Right atrium auricular region (tissue), 2 donors: ENCODE measurements at regions not wholly inside any gene's neighbourhood (a gene's known extent, or its start where the extent isn't known, plus 50 kb on each side); places are given as distances from the start of the nearest gene placed in this dataset.

ENCODE experiments used
- DNase-seq: peaks from one replicate; pipeline ENCODE4 v3.0.0-alpha.2; 2019; ENCODE audit warnings: low spot score
- H3K27ac ChIP-seq, 2 donors: fragments of 200-600 bp; sonication (generic); 1 replicate in 1 of 2; 2 replicates in 1 of 2; pipeline ENCODE4 v1.5.1; 2016 to 2019
- H3K27me3 ChIP-seq, 2 donors: fragments of 200-600 bp; sonication (generic); one replicate each; pipeline versions ENCODE4 v1.5.1 to v1.6.0; 2017 to 2019
- H3K36me3 ChIP-seq: fragments of 200-600 bp; sonication (generic); one replicate; pipeline ENCODE4 v1.5.1; 2016
- H3K4me1 ChIP-seq, 2 donors: fragments of 200-600 bp; sonication (generic); one replicate each; pipeline versions ENCODE4 v1.5.1 to v1.6.0; 2017 to 2019
- H3K4me3 ChIP-seq, 2 donors: fragments of 200-600 bp; sonication (generic); 1 replicate in 1 of 2; 2 replicates in 1 of 2; pipeline ENCODE4 v1.5.1; 2017 to 2019; ENCODE audit warnings: mild to moderate bottlenecking in 1 of 2, moderate library complexity in 1 of 2
- H3K9me3 ChIP-seq, 2 donors: fragments of 200-600 bp; sonication (generic); one replicate each; pipeline ENCODE4 v1.5.1; 2019
- TF ChIP-seq, protein P1 (sequence below), 2 donors: fragments of 200-600 bp; sonication (generic); IDR thresholded peaks; one replicate each; pipeline ENCODE4 v1.5.1; 2019; ENCODE audit warnings: antibody characterized with exemption in 2 of 2

GRCh38 chrX:15918003-15918402, 63.4 kb upstream of the AP1S2 start:
- Histone ChIP-seq H3K27me3 (no peaks in the 10 kb centered on the region), H3K9me3 (peaks cover 0 to 6% of the 10 kb centered on the region in 2 donors), H3K27ac (no peak overlapping the region), H3K4me3 (no peak overlapping the region), H3K4me1 (peaks cover 0 to 4% of the 10 kb centered on the region in 2 donors), H3K36me3 (no peaks in the 10 kb centered on the region)
- TF ChIP-seq, protein P1, sequence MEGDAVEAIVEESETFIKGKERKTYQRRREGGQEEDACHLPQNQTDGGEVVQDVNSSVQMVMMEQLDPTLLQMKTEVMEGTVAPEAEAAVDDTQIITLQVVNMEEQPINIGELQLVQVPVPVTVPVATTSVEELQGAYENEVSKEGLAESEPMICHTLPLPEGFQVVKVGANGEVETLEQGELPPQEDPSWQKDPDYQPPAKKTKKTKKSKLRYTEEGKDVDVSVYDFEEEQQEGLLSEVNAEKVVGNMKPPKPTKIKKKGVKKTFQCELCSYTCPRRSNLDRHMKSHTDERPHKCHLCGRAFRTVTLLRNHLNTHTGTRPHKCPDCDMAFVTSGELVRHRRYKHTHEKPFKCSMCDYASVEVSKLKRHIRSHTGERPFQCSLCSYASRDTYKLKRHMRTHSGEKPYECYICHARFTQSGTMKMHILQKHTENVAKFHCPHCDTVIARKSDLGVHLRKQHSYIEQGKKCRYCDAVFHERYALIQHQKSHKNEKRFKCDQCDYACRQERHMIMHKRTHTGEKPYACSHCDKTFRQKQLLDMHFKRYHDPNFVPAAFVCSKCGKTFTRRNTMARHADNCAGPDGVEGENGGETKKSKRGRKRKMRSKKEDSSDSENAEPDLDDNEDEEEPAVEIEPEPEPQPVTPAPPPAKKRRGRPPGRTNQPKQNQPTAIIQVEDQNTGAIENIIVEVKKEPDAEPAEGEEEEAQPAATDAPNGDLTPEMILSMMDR (IDR thresholded peaks at IDR 0.05), result no peak
- DNase-seq, result no peak

GRCh38 chrX:15916704-15917084, 62.1 kb upstream of the AP1S2 start:
- Histone ChIP-seq H3K27ac (no peak overlapping the region), H3K4me1 (peaks cover 0 to 4% of the 10 kb centered on the region in 2 donors), H3K4me3 (no peak overlapping the region), H3K9me3 (peaks cover 0 to 6% of the 10 kb centered on the region in 2 donors), H3K27me3 (no peaks in the 10 kb centered on the region), H3K36me3 (no peaks in the 10 kb centered on the region)
- DNase-seq, result no peak
- TF ChIP-seq, protein P1 (IDR thresholded peaks at IDR 0.05), result no peak

DNA sequence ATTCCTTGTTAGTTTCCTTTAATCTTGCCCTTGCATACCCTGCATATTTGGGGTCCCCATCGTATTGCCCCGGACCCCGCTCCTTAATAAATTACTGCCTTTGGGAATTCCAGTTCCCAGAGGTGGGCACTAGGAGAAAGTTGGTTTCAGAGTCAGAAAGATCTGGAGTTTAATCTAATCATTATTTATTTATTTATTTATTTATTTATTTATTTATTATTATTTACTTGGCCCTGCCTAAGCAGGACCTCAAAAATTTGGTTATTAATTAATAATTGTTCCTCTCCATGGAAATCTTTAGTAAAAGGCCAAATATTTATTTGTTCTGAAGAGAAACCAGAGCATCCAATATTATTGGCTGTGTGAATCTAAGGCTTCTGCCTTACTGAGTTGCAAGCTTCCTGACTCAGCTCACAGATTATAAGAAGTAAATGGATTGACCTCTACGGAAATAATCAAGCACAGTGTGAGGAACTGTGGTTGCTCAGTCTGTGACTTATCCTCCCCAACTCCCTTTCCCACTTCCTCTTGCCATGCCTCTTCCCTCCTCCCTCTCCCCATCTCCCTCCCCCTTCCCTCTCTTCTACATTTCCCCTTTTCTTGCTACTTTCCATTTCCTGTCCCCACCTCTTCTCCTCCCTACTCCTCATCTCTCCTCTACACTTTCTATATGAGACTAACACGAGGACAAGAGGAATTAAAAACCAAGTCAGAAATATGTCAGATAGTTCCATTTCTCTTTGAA, 61.5 kb upstream of the AP1S2 start:
- DNase-seq, result no peak
- Histone ChIP-seq H3K9me3 (peaks cover 0 to 6% of the 10 kb centered on the region in 2 donors), H3K36me3 (no peaks in the 10 kb centered on the region), H3K4me1 (peaks cover 0 to 4% of the 10 kb centered on the region in 2 donors), H3K4me3 (no peak overlapping the region), H3K27me3 (no peaks in the 10 kb centered on the region), H3K27ac (no peak overlapping the region)
- TF ChIP-seq, protein P1 (IDR thresholded peaks at IDR 0.05), result no peak

DNA sequence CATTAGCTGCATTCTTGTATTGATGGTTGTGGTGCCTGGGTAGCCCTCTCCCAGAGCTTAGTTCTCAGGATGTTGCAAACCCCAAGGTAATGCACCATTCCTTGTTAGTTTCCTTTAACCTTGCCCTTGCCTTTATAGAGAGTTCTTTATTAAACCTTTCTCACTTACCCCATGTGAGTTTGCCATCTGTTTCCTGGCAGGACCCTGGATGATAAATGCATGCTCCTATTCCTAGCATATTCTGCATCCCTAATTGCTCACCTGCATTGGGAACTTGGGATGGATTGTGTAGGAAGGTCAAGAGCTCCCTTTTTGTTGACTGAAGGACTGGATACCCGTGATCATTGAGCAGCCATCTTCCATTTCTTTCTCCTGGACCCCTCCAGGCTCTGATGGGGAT, 59.9 kb upstream of the AP1S2 start:
- H3K9me3 ChIP-seq, result peaks cover 0 to 6% of the 10 kb centered on the region in 2 donors
- no peak overlapping the region for H3K27ac ChIP-seq
- TF ChIP-seq, protein P1 (IDR thresholded peaks at IDR 0.05), result no peak
- no peaks in the 10 kb centered on the region for H3K27me3 ChIP-seq
- no peak overlapping the region for H3K4me3 ChIP-seq
- no peaks in the 10 kb centered on the region for H3K36me3 ChIP-seq
- no peak for DNase-seq
- peaks cover 0 to 4% of the 10 kb centered on the region in 2 donors for H3K4me1 ChIP-seq

DNA sequence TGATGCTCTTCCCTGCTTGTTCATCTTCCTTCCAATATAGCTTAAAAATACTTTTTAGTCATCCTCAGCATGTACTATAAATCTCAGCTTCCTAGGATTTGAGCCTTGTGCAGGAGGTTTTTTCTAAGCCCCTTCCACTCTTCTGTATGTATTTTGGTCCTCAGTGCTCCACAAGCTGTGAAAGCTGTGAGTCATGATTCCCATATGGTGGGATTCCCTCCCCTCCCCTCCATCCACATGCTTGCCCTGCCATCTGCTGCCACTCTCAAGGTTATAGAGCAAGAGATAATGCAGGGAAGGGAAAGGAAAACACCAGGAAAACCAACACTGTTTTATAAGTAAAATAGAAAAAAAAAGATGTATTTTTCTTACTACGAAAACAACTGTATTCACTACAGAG, 58.5 kb upstream of the AP1S2 start:
- TF ChIP-seq, protein P1 (IDR thresholded peaks at IDR 0.05), result no peak

More for the DNA sequence above, 58.5 kb upstream of the AP1S2 start:
- DNase-seq, result no peak
- Histone ChIP-seq H3K4me3 (no peak overlapping the region), H3K9me3 (peaks cover 0 to 5% of the 10 kb centered on the region in 2 donors), H3K36me3 (no peaks in the 10 kb centered on the region), H3K27ac (no peak overlapping the region), H3K4me1 (peaks cover 0 to 4% of the 10 kb centered on the region in 2 donors), H3K27me3 (no peaks in the 10 kb centered on the region)
